Gastroesophageal sphincter (tissue), 4 donors: ENCODE measurements at regions not wholly inside any gene's neighbourhood (a gene's known extent, or its start where the extent isn't known, plus 50 kb on each side); places are given as distances from the start of the nearest gene placed in this dataset.

Source experiments
- ATAC-seq: fragments of 150-250 bp; one replicate; pipeline ENCODE4 v1.9.1; 2016; ENCODE audit warnings: mild to moderate bottlenecking, moderate library complexity
- H3K27ac ChIP-seq, 4 donors: fragments of 200-600 bp; sonication (generic) in 3 of 4; 1 replicate in 3 of 4; 2 replicates in 1 of 4; pipeline ENCODE4 v1.5.1; 2016 to 2019
- H3K27me3 ChIP-seq: fragments of 200-600 bp; sonication (generic); one replicate; pipeline ENCODE4 v1.5.1; 2019
- H3K36me3 ChIP-seq, 2 donors: fragments of 200-600 bp; sonication (generic); one replicate each; pipeline ENCODE4 v1.5.1; 2019; ENCODE audit warnings: control low read depth in 1 of 2
- H3K4me1 ChIP-seq, 3 donors: fragments of 200-600 bp; sonication (generic); 1 replicate in 2 of 3; 2 replicates in 1 of 3; pipeline ENCODE4 v1.5.1; 2016 to 2019; ENCODE audit warnings: control low read depth in 2 of 3
- H3K4me3 ChIP-seq, 2 donors: fragments of 200-600 bp; sonication (generic); one replicate each; pipeline ENCODE4 v1.5.1; 2019; ENCODE audit warnings: mild to moderate bottlenecking in 1 of 2, moderate library complexity in 1 of 2
- H3K9me3 ChIP-seq, 3 donors: fragments of 200-600 bp; sonication (generic); one replicate each; pipeline ENCODE4 v1.5.1; 2017 to 2019; ENCODE audit warnings: control low read depth in 2 of 3
- EP300 ChIP-seq: sonication (generic); formaldehyde crosslinking; IDR thresholded peaks from one replicate; pipeline ENCODE4 v1.6.1; 2017; ENCODE audit warnings: antibody characterized with exemption, mild to moderate bottlenecking
- POLR2A ChIP-seq, 2 donors: fragments of 450-650 bp; IDR thresholded peaks; one replicate each; pipeline ENCODE4 v1.6.1; 2017; ENCODE audit warnings: antibody characterized with exemption in 2 of 2, mild to moderate bottlenecking in 2 of 2, moderate library complexity in 1 of 2
- POLR2AphosphoS5 ChIP-seq: sonication (generic); formaldehyde crosslinking; IDR thresholded peaks from one replicate; pipeline ENCODE4 v1.6.1; 2017; ENCODE audit warnings: antibody characterized with exemption
- WGBS, 2 donors: methylation state at CpG; one replicate each; pipeline ENCODE4 v1.1.5; 2018; ENCODE audit warnings: low coverage in 1 of 2; 5-methylcytosine and 5-hydroxymethylcytosine counted together
- TF ChIP-seq, protein P1 (sequence below), 4 experiments: fragments of 200-600 bp in 2 of 4; fragments of 450-650 bp in 2 of 4; sonication (generic) in 1 of 4; IDR thresholded peaks; one replicate each; pipeline ENCODE4 v1.5.1; 2017 to 2019; ENCODE audit warnings: antibody characterized with exemption in 4 of 4, mild to moderate bottlenecking in 2 of 4, moderate library complexity in 2 of 4

DNA sequence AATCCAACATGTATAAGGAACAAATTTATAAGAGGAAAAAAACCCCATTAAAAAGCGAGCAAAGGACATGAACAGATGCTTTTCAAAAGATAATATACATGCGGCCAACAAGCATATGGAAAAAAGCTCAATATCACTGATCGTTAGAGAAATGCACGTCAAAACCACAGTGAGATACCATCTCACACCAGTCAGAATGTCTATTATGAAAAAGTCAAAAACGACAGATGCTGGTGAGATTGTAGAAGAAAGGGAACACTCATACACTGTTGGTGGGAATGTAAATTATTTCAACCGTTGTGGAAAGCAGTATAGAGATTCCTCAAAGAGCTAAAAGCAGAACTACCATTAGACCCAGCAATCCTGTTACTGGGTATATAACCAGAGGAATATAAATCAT, 465.4 kb downstream of the TMA16 start:
- Histone ChIP-seq H3K9me3 (no peaks in the 10 kb centered on the region), H3K4me3 (no peak overlapping the region), H3K4me1 (no peaks in the 10 kb centered on the region), H3K36me3 (no peaks in the 10 kb centered on the region), H3K27ac (no peak overlapping the region), H3K27me3 (no peaks in the 10 kb centered on the region)
- ATAC-seq: no peak
- WGBS, 2 donors: 67 to 81% methylated on average over 5 to 6 of the region's 6 CpGs
- TF ChIP-seq POLR2A (IDR thresholded peaks at IDR 0.05) (no peak), POLR2AphosphoS5 (no peak), EP300 (no peak)
- TF ChIP-seq, protein P1, sequence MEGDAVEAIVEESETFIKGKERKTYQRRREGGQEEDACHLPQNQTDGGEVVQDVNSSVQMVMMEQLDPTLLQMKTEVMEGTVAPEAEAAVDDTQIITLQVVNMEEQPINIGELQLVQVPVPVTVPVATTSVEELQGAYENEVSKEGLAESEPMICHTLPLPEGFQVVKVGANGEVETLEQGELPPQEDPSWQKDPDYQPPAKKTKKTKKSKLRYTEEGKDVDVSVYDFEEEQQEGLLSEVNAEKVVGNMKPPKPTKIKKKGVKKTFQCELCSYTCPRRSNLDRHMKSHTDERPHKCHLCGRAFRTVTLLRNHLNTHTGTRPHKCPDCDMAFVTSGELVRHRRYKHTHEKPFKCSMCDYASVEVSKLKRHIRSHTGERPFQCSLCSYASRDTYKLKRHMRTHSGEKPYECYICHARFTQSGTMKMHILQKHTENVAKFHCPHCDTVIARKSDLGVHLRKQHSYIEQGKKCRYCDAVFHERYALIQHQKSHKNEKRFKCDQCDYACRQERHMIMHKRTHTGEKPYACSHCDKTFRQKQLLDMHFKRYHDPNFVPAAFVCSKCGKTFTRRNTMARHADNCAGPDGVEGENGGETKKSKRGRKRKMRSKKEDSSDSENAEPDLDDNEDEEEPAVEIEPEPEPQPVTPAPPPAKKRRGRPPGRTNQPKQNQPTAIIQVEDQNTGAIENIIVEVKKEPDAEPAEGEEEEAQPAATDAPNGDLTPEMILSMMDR (IDR thresholded peaks at IDR 0.05): no peak

DNA sequence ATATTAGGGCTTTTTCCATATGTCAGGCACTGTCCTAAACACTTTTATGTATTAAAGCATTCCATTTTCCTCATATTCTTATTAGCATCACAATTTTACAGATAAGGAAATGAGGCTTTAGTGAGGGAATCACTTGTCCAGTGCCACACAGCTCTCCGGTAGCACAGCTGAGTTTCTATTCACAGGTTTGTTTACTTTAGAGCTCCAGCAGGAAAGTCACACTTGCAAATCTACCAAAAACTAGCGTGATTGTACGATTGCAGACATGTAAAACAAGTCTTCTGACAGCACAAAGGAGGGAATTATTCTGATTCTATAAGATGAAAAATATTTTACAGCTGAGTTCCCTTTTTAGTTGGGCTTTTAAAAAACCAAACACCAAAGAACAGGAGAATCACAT, 472.1 kb downstream of the TMA16 start:
- Histone ChIP-seq H3K36me3 (no peaks in the 10 kb centered on the region), H3K9me3 (no peaks in the 10 kb centered on the region), H3K4me1 (no peaks in the 10 kb centered on the region), H3K27me3 (peaks cover 6% of the 10 kb centered on the region), H3K4me3 (no peak overlapping the region), H3K27ac (no peak overlapping the region)
- ATAC-seq: no peak
- 9 to 17% methylated on average over 3 of the region's 3 CpGs for WGBS, 2 donors
- TF ChIP-seq, protein P1 (IDR thresholded peaks at IDR 0.05): no peak
- TF ChIP-seq POLR2AphosphoS5: no peak
- TF ChIP-seq EP300: no peak
- TF ChIP-seq POLR2A (IDR thresholded peaks at IDR 0.05): no peak

DNA sequence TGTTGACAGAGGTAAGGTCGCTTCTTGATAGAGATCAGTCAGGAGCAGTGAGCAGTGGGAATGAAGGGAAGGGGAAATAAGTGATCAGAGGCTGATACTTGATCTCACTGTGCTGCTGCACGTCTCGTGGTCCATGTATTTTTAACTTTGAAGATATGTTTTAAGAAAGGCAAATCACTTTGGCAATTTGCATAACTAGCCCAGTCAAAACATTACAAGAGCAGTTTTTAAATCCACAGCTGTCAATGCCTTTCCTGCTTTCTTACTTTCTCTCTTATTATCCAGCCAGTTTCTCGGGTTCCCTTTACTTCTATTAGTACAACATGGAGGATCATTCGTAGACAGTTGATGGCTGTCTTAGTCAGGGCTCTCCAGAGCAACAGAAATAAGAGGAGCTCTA, 472.8 kb downstream of the TMA16 start:
- Histone ChIP-seq H3K9me3 (no peaks in the 10 kb centered on the region), H3K4me3 (no peak overlapping the region), H3K36me3 (no peaks in the 10 kb centered on the region), H3K27me3 (peaks cover 6% of the 10 kb centered on the region), H3K27ac (no peak overlapping the region), H3K4me1 (no peaks in the 10 kb centered on the region)
- TF ChIP-seq POLR2A (IDR thresholded peaks at IDR 0.05): no peak
- 43 to 73% methylated on average over 4 to 5 of the region's 5 CpGs for WGBS, 2 donors
- no peak for ATAC-seq

DNA sequence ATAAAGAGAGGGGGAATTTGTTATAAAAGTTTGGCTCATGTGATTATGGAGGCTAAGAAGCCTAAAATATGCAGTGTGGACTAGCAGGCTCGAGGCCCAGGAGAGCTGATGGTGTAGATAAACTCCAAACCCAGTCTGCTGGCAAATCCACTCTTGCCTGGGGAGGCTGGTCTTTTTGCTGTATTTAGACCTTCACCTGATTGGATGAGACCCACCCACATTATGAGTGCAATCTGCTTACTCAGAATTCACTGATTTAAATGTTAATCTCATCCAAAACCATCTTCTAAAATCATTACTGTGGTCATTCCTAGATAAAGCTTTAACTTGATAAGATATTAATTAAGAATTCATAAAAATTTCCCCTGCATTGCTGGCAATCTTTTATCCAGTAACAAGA, 473.2 kb downstream of the TMA16 start:
- 63 to 67% methylated on average over 1 of the region's 1 CpG for WGBS, 2 donors

DNA sequence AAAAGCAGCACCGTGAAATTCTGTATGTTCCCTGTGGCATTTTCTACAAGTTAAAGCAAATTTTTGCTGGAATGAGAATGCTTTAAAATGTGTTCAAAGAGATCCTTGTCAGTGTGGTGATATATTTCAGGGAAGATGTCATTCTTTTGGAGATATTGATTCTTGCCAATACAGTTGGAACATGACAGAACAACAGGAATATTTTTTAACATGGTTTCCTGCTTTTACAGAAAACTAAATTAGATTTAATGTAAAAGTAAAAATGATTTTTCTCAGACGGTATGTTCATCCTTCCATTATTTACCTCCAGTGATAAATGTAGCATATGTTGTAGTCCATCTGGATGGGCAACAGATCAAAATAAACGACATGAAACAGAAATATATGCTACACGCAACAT, 474.8 kb downstream of the TMA16 start:
- Histone ChIP-seq H3K27me3 (peaks cover 6% of the 10 kb centered on the region), H3K9me3 (no peaks in the 10 kb centered on the region), H3K4me1 (no peaks in the 10 kb centered on the region), H3K27ac (no peak overlapping the region), H3K4me3 (no peak overlapping the region), H3K36me3 (no peaks in the 10 kb centered on the region)
- TF ChIP-seq, protein P1 (IDR thresholded peaks at IDR 0.05): no peak
- no peak for TF ChIP-seq POLR2A (IDR thresholded peaks at IDR 0.05)
- ATAC-seq: no peak
- WGBS, 2 donors: 41 to 50% methylated on average over 4 of the region's 4 CpGs

More for the DNA sequence above, 473.2 kb downstream of the TMA16 start:
- ATAC-seq: no peak
- no peaks in the 10 kb centered on the region for H3K36me3 ChIP-seq
- no peak overlapping the region for H3K27ac ChIP-seq
- no peaks in the 10 kb centered on the region for H3K9me3 ChIP-seq
- no peak overlapping the region for H3K4me3 ChIP-seq
- no peaks in the 10 kb centered on the region for H3K4me1 ChIP-seq
- TF ChIP-seq POLR2AphosphoS5 (no peak), EP300 (no peak), POLR2A (IDR thresholded peaks at IDR 0.05) (no peak)
- TF ChIP-seq, protein P1 (IDR thresholded peaks at IDR 0.05): no peak
- H3K27me3 ChIP-seq: peaks cover 6% of the 10 kb centered on the region

DNA sequence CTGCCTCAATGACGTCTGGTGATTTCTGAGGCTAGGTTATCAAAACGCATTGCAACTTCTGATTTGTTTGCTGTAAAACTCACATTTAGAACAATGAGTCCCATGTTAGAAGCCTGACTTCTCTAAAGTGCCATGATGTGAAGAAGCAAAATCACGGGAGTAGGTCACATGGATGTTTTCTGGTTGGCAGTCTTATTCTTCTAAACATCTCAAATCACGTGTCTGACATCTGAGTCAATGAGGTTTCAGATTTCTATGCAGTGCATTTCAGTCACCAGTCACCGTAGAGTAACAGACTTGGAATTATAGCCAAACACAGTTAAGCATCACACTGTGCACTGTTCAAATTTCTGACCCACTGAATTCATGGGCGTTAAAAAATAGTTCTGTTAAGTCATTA, 482.1 kb downstream of the TMA16 start:
- no peak for TF ChIP-seq POLR2AphosphoS5
- no peak for TF ChIP-seq POLR2A (IDR thresholded peaks at IDR 0.05)
- TF ChIP-seq, protein P1 (IDR thresholded peaks at IDR 0.05): no peak
- no peak for TF ChIP-seq EP300
- ATAC-seq: no peak
- WGBS, 2 donors: 67 to 84% methylated on average over 5 to 6 of the region's 6 CpGs
- Histone ChIP-seq H3K27ac (no peak overlapping the region), H3K4me3 (no peak overlapping the region), H3K9me3 (no peaks in the 10 kb centered on the region), H3K36me3 (no peaks in the 10 kb centered on the region), H3K4me1 (no peaks in the 10 kb centered on the region), H3K27me3 (no peaks in the 10 kb centered on the region)
